ENCODE measurements at regions not wholly inside any gene's neighbourhood (a gene's known extent, or its start where the extent isn't known, plus 50 kb on each side); places are given as distances from the start of the nearest gene placed in this dataset.

DNA sequence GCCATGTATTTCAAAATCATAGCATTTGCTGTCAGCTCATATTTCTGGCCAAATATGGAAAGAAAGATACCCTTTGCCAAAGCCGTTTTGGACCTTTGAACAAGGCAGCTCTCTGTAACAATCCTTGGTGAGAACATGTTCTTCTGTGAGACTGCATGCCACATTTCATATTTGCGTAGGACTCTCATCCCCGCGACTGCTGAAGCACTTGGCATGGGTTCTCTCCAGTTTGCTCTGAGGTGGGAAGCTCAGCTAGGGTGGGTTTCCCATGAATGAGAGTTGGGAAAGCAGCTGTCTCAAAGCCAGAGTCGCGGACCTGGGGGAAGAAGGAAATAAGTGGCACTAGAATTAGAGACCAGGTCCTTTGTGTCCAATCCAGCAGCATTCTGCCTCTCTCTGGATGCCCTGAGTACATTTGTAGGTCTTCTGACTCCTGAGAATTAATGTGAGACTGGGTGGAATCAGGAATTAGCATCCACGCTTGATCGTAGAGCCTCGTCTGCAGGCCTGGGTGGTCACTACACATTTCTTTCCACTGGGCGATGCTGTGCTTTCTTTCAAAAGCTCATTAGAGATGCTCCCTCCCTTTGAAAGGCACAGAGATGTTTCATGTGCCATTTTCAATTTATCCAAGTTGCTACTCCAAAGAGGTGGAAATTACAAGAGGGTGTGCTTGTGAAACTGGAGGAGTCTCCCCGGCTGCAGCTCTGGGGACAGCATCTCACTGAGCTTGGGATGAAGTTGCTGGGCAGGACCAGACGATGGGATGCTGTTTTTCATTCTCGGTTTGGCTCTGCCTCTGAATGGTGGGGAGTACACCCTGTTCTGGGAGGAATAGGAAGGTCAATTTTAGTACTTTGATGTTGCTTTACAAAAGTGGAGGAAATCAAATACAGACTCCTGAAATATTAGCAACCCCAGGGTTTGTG lies 197.2 kb downstream of the GADD45G start:
- ChIA-PET POLR2A (no interaction called here), RAD21 (ENCODE audit: low non-redundant PET in 1 of 2, low total read pairs in 2 of 2, uncharacterized antibody in 2 of 2, unreplicated experiment in 2 of 2) (no interaction called here), CTCF (interaction anchor here (2.1 kb wide), 1 partner anchor 199 kb away, joined by 5 read pairs; no protein-coding TSS in a partner anchor)
- Histone ChIP-seq H3K27me3 (ENCODE audit: insufficient read depth, low read length) (peaks cover 43% of the 10 kb centered on the region), H3K4me1 (ENCODE audit: control insufficient read depth in 1 of 2, insufficient read depth in 2 of 2, low read length in 2 of 2) (no peaks in the 10 kb centered on the region), H3K4me2 (ENCODE audit: low read length) (no peak overlapping the region), H3K36me3 (ENCODE audit: control insufficient read depth in 1 of 2, insufficient read depth in 2 of 2, low read length in 2 of 2) (no peaks in the 10 kb centered on the region), H3K9me3 (ENCODE audit: control insufficient read depth in 1 of 2, insufficient read depth in 1 of 2, low read depth in 1 of 2, low read length in 2 of 2) (no peaks in the 10 kb centered on the region), H3K9ac (ENCODE audit: low read length) (no peak overlapping the region), H3K9me2 (ENCODE audit: insufficient read depth) (no peaks in the 10 kb centered on the region), H3K27ac (ENCODE audit: low read depth, low read length) (no peak overlapping the region), H3K79me2 (ENCODE audit: insufficient read depth, low read length) (no peaks in the 10 kb centered on the region), H3K4me3 (replicated peaks in 1 of 2; ENCODE audit: low read depth in 1 of 2, low read length in 2 of 2) (no peak overlapping the region), H2AFZ (ENCODE audit: low read depth, low read length, poor library complexity, severe bottlenecking) (no peak overlapping the region), H4K20me1 (ENCODE audit: insufficient read depth) (no peaks in the 10 kb centered on the region)
- no TSS peak for BruUV-seq (replicated peaks)
- ATAC-seq (no peak), DNase-seq (ENCODE audit: low read depth, low spot score) (no peak)
- intact Hi-C loops (cut with micrococcal nuclease): no loop called here
- TF ChIP-seq FOSL1 (IDR thresholded peaks at IDR 0.05; ENCODE audit: low read depth): no peak

DNA sequence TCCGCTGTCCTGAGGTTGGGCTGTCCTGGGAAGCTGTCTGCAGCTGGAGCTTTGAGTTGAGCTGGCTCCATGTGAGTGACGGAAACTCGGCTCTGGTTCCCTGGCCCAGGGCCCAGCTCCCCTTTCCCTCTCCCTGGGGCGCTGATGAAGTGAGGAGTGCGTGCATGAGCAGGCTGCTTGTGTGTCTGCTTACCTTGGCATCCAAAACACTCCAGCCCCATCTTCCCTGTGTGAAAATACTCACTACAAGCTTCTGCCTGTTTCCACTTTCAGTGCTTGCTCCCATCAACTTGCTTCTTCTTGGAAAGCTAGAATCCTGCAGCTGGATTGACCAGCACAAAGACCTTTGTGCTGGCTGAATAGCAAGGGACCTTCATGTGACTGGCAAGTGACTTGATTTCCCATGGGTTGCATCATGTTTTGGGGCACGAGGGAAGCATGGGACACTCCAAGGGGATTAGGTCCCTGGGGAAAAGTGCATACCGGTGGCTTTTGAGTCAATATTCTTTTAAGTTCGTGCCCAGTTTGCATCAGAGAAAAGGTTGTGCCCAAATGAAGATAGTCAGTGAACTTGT lies 198.1 kb downstream of the GADD45G start:
- CTCF ChIA-PET: interaction anchor here (0.7 to 2.1 kb wide), 2 partner anchors 200 to 238 kb away, joined by 3 to 5 read pairs; no protein-coding TSS in a partner anchor
- no TSS peak for BruUV-seq (replicated peaks)

More for the DNA sequence above, 198.1 kb downstream of the GADD45G start:
- Histone ChIP-seq H3K9me3 (ENCODE audit: control insufficient read depth in 1 of 2, insufficient read depth in 1 of 2, low read depth in 1 of 2, low read length in 2 of 2) (no peaks in the 10 kb centered on the region), H3K27ac (ENCODE audit: low read depth, low read length) (no peak overlapping the region), H3K4me1 (ENCODE audit: control insufficient read depth in 1 of 2, insufficient read depth in 2 of 2, low read length in 2 of 2) (no peaks in the 10 kb centered on the region), H3K9me2 (ENCODE audit: insufficient read depth) (no peaks in the 10 kb centered on the region), H2AFZ (ENCODE audit: low read depth, low read length, poor library complexity, severe bottlenecking) (no peak overlapping the region), H3K4me2 (ENCODE audit: low read length) (no peak overlapping the region), H3K27me3 (ENCODE audit: insufficient read depth, low read length) (peaks cover 43% of the 10 kb centered on the region), H3K36me3 (ENCODE audit: control insufficient read depth in 1 of 2, insufficient read depth in 2 of 2, low read length in 2 of 2) (no peaks in the 10 kb centered on the region), H3K9ac (ENCODE audit: low read length) (no peak overlapping the region), H4K20me1 (ENCODE audit: insufficient read depth) (no peaks in the 10 kb centered on the region), H3K4me3 (replicated peaks in 1 of 2; ENCODE audit: low read depth in 1 of 2, low read length in 2 of 2) (no peak overlapping the region), H3K79me2 (ENCODE audit: insufficient read depth, low read length) (no peaks in the 10 kb centered on the region)
- TF ChIP-seq EZH2phosphoT487 (IDR thresholded peaks at IDR 0.05; ENCODE audit: borderline replicate concordance) (no peak), SP1 (IDR thresholded peaks at IDR 0.05; ENCODE audit: low read depth) (no peak), ZNF274 (IDR thresholded peaks at IDR 0.05; ENCODE audit: low read depth, low read length) (no peak), CBX3 (IDR thresholded peaks at IDR 0.05; ENCODE audit: low read depth) (no peak), CEBPB (IDR thresholded peaks at IDR 0.05; ENCODE audit: low read depth) (peak; percentile 61)
- TF ChIP-seq, protein P1, sequence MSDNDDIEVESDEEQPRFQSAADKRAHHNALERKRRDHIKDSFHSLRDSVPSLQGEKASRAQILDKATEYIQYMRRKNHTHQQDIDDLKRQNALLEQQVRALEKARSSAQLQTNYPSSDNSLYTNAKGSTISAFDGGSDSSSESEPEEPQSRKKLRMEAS (IDR thresholded peaks at IDR 0.05): peak; percentile 54
- ChIA-PET RAD21 (ENCODE audit: low non-redundant PET in 1 of 2, low total read pairs in 2 of 2, uncharacterized antibody in 2 of 2, unreplicated experiment in 2 of 2) (no interaction called here), POLR2A (interaction anchor here (0.6 kb wide), 1 partner anchor 22 kb away, joined by 3 read pairs; no protein-coding TSS in a partner anchor)
- intact Hi-C loops (cut with micrococcal nuclease): no loop called here
- ATAC-seq (no peak), DNase-seq (ENCODE audit: low read depth, low spot score) (peak; percentile 3)
